NCI-H187 treated with DMSO at 0.1 percent for 48 hours (cell line): ENCODE measurements at regions not wholly inside any gene's neighbourhood (a gene's known extent, or its start where the extent isn't known, plus 50 kb on each side); places are given as distances from the start of the nearest gene placed in this dataset.
"Not testable (repeated sequence)": the region's sequence is repeated elsewhere in the genome, so short reads cannot be mapped to it uniquely, and the experiment has no call there.

Experiments
- DNase-seq: peaks from one replicate; lab custom pipeline; 2025; lab: John Stamatoyannopoulos, UW

GRCh38 chr14:48259232-48259631 is 583.8 kb upstream of the MDGA2 start:
- not testable (repeated sequence) for DNase-seq

- not testable (repeated sequence) for DNase-seq
Measured at GRCh38 chr14:48258703-48259102, 583.3 kb upstream of the MDGA2 start.

- DNase-seq, result no peak
Measured at GRCh38 chr14:48253020-48253419, 577.6 kb upstream of the MDGA2 start.

GRCh38 chr14:48251290-48251689 is 575.9 kb upstream of the MDGA2 start:
- no peak for DNase-seq

- no peak for DNase-seq
Measured at GRCh38 chr14:48250575-48250974, 575.2 kb upstream of the MDGA2 start.

- no peak for DNase-seq
Measured at GRCh38 chr14:48247977-48248376, 572.6 kb upstream of the MDGA2 start.

GRCh38 chr14:48243900-48244299 is 568.5 kb upstream of the MDGA2 start:
- DNase-seq, result no peak

- no peak for DNase-seq
Measured at GRCh38 chr14:48229091-48229490, 553.7 kb upstream of the MDGA2 start.

GRCh38 chr14:48193893-48194292 is 518.5 kb upstream of the MDGA2 start:
- DNase-seq, result no peak

- DNase-seq, result not testable (repeated sequence)
Measured at GRCh38 chr14:48149624-48150023, 474.2 kb upstream of the MDGA2 start.

- DNase-seq, result no peak
Measured at GRCh38 chr14:48140804-48141203, 465.4 kb upstream of the MDGA2 start.

- DNase-seq, result no peak
Measured at GRCh38 chr14:48129472-48129871, 454.1 kb upstream of the MDGA2 start.

GRCh38 chr14:48127674-48128073 is 452.3 kb upstream of the MDGA2 start:
- DNase-seq, result no peak

- no peak for DNase-seq
Measured at GRCh38 chr14:48125654-48126053, 450.2 kb upstream of the MDGA2 start.

- DNase-seq, result no peak
Measured at GRCh38 chr14:48113713-48114112, 438.3 kb upstream of the MDGA2 start.

- DNase-seq, result no peak
Measured at GRCh38 chr14:48111151-48111550, 435.7 kb upstream of the MDGA2 start.

- no peak for DNase-seq
Measured at GRCh38 chr14:48107646-48108045, 432.2 kb upstream of the MDGA2 start.

- no peak for DNase-seq
Measured at GRCh38 chr14:48096897-48097296, 421.5 kb upstream of the MDGA2 start.

- no peak for DNase-seq
Measured at GRCh38 chr14:48086516-48086915, 411.1 kb upstream of the MDGA2 start.

GRCh38 chr14:48075487-48075886 is 400.1 kb upstream of the MDGA2 start:
- DNase-seq, result no peak

- DNase-seq, result no peak
Measured at GRCh38 chr14:48052973-48053372, 377.6 kb upstream of the MDGA2 start.

GRCh38 chr14:48035836-48036235 is 360.4 kb upstream of the MDGA2 start:
- DNase-seq, result no peak

GRCh38 chr14:48027115-48027514 is 351.7 kb upstream of the MDGA2 start:
- DNase-seq, result no peak

- DNase-seq, result no peak
Measured at GRCh38 chr14:48023881-48024280, 348.5 kb upstream of the MDGA2 start.

GRCh38 chr14:48011484-48011883 is 336.1 kb upstream of the MDGA2 start:
- not testable (repeated sequence) for DNase-seq
